WTC11 (cell line): ENCODE measurements at regions not wholly inside any gene's neighbourhood (a gene's known extent, or its start where the extent isn't known, plus 50 kb on each side); places are given as distances from the start of the nearest gene placed in this dataset.
A peak's percentile ranks its signal among the peaks of the same experiment; 100 is the strongest.

Experiments
- ATAC-seq: fragments of 200-7000 bp; cut with Tn5 transposase; 2 replicates; pipeline ENCODE4 v1.10.0; 2021; ENCODE audit warnings: mild to moderate bottlenecking, moderate library complexity
- CTCF ChIA-PET: fragments of 300-600 bp; sonication (Branson Sonifier 250); formaldehyde crosslinking; loops from one replicate; lab custom pipeline; 2021; ENCODE audit warnings: antibody characterized with exemption; lab: Charles Lee
- POLR2A ChIA-PET: fragments of 350-600 bp; sonication (Branson Sonifier 250); formaldehyde crosslinking; loops from one replicate; lab custom pipeline; 2021; ENCODE audit warnings: antibody characterized with exemption; lab: Charles Lee
- DNase-seq: peaks from one replicate; pipeline ENCODE4 v3.0.0; 2021; ENCODE audit warnings: low spot score
- H3K27ac Mint-ChIP-seq: 2 replicates; pipeline ENCODE4 v1.8.0; 2021; ENCODE audit warnings: mixed read lengths
- H3K27me3 Mint-ChIP-seq: 2 replicates; pipeline ENCODE4 v1.8.0; 2021; ENCODE audit warnings: low read depth, mild to moderate bottlenecking, moderate library complexity, mixed read lengths
- H3K36me3 Mint-ChIP-seq: 2 replicates; pipeline ENCODE4 v1.8.0; 2021; ENCODE audit warnings: mixed read lengths
- H3K4me1 Mint-ChIP-seq: 2 replicates; pipeline ENCODE4 v1.8.0; 2022; ENCODE audit warnings: mixed read lengths
- H3K4me3 Mint-ChIP-seq: 2 replicates; pipeline ENCODE4 v1.8.0; 2021; ENCODE audit warnings: mild to moderate bottlenecking, moderate library complexity, mixed read lengths
- H3K9me3 Mint-ChIP-seq: 2 replicates; pipeline ENCODE4 v1.8.0; 2021; ENCODE audit warnings: mixed read lengths
- AR ChIP-seq: fragments of 250-450 bp; sonication (Bioruptor Pico); IDR thresholded peaks from 2 replicates; pipeline ENCODE4 v1.9.0; 2021; ENCODE audit warnings: mild to moderate bottlenecking
- ATF3 ChIP-seq: sonication (generic); formaldehyde crosslinking; conservative IDR thresholded peaks from 2 replicates; pipeline ENCODE4 v1.8.1; 2022; ENCODE audit warnings: mild to moderate bottlenecking, missing genetic modification reagents
- CBFB ChIP-seq: sonication (generic); formaldehyde crosslinking; IDR thresholded peaks from 2 replicates; pipeline ENCODE4 v1.8.1; 2022; ENCODE audit warnings: mild to moderate bottlenecking, low read depth, missing genetic modification reagents
- CDX4 ChIP-seq: fragments of 250-450 bp; sonication (Bioruptor Pico); IDR thresholded peaks from 2 replicates; pipeline ENCODE4 v1.9.0; 2021; ENCODE audit warnings: moderate library complexity, mild to moderate bottlenecking, inconsistent platforms, borderline replicate concordance
- CREM ChIP-seq: sonication (generic); formaldehyde crosslinking; IDR thresholded peaks from 2 replicates; pipeline ENCODE4 v1.8.1; 2022; ENCODE audit warnings: mild to moderate bottlenecking, missing genetic modification reagents, moderate library complexity
- E2F4 ChIP-seq: sonication (generic); formaldehyde crosslinking; IDR thresholded peaks from 2 replicates; pipeline ENCODE4 v1.8.1; 2022; ENCODE audit warnings: low read depth, mild to moderate bottlenecking, moderate library complexity, missing genetic modification reagents, borderline replicate concordance
- ESRRA ChIP-seq: sonication (generic); formaldehyde crosslinking; IDR thresholded peaks from 2 replicates; pipeline ENCODE4 v1.8.1; 2022; ENCODE audit warnings: mild to moderate bottlenecking, missing genetic modification reagents, borderline replicate concordance
- GABPB1 ChIP-seq: sonication (generic); formaldehyde crosslinking; IDR thresholded peaks from 2 replicates; pipeline ENCODE4 v1.8.1; 2023; ENCODE audit warnings: mild to moderate bottlenecking, missing genetic modification reagents
- HMGXB4 ChIP-seq: sonication (generic); formaldehyde crosslinking; IDR thresholded peaks from 2 replicates; pipeline ENCODE4 v1.8.1; 2023; ENCODE audit warnings: mild to moderate bottlenecking, moderate library complexity, missing genetic modification reagents
- NR1H2 ChIP-seq: sonication (generic); formaldehyde crosslinking; IDR thresholded peaks from 2 replicates; pipeline ENCODE4 v1.9.0; 2021; ENCODE audit warnings: mild to moderate bottlenecking, moderate library complexity, missing genetic modification reagents
- PRDM15 ChIP-seq: sonication (generic); formaldehyde crosslinking; IDR thresholded peaks from 2 replicates; pipeline ENCODE4 v1.8.0; 2022; ENCODE audit warnings: missing genetic modification reagents
- SMAD4 ChIP-seq: sonication (generic); formaldehyde crosslinking; IDR thresholded peaks from 2 replicates; pipeline ENCODE4 v1.8.0; 2022; ENCODE audit warnings: mild to moderate bottlenecking, missing genetic modification reagents
- STAT6 ChIP-seq: sonication (generic); formaldehyde crosslinking; conservative IDR thresholded peaks from 2 replicates; pipeline ENCODE4 v1.8.1; 2023; ENCODE audit warnings: mild to moderate bottlenecking, low read depth, missing genetic modification reagents, moderate library complexity
- TEAD1 ChIP-seq: sonication (generic); formaldehyde crosslinking; IDR thresholded peaks from 2 replicates; pipeline ENCODE4 v1.8.0; 2022; ENCODE audit warnings: mild to moderate bottlenecking, missing genetic modification reagents
- ZBTB21 ChIP-seq: sonication (generic); formaldehyde crosslinking; IDR thresholded peaks from 2 replicates; pipeline ENCODE4 v1.8.1; 2023; ENCODE audit warnings: mild to moderate bottlenecking, missing genetic modification reagents, borderline replicate concordance
- ZNF138 ChIP-seq: sonication (generic); formaldehyde crosslinking; conservative IDR thresholded peaks from 2 replicates; pipeline ENCODE4 v1.8.1; 2022; ENCODE audit warnings: mild to moderate bottlenecking, moderate library complexity, missing genetic modification reagents

GRCh38 chr1:181152892-181153633 is 64.6 kb downstream of the IER5 start:
- Mint-ChIP-seq H3K36me3 (peaks cover 3% of the 10 kb centered on the region; the same call in 1 of the 2 replicates), H3K27ac (0 out of 2 replicates have a peak overlapping the region, but pooled peaks have one; percentile 44), H3K4me3 (no peak overlapping the region), H3K4me1 (peaks cover 20% of the 10 kb centered on the region), H3K27me3 (no peaks in the 10 kb centered on the region; the same call in 1 of the 2 replicates), H3K9me3 (peaks cover 22% of the 10 kb centered on the region)
- CTCF ChIA-PET, result interaction anchor here (0.8 to 3.1 kb wide), 10 partner anchors 11 to 637 kb away, joined by 3 to 24 read pairs (median 6); no protein-coding TSS in a partner anchor
- DNase-seq (peak; percentile 34), ATAC-seq (peak; percentile 88)
- POLR2A ChIA-PET, result no interaction called here
- TF ChIP-seq ZBTB21 (CRISPR knock-in tag), result no peak
- TF ChIP-seq NR1H2 (CRISPR knock-in tag), result no peak
- TF ChIP-seq ZNF138 (CRISPR knock-in tag), result no peak
- TF ChIP-seq CDX4 (CRISPR knock-in tag), result no peak
- no peak for TF ChIP-seq E2F4 (CRISPR knock-in tag)
- no peak for TF ChIP-seq STAT6 (CRISPR knock-in tag)
- TF ChIP-seq CBFB (CRISPR knock-in tag), result no peak
- no peak for TF ChIP-seq SMAD4
- TF ChIP-seq ESRRA (CRISPR knock-in tag), result no peak
- no peak for TF ChIP-seq ATF3
- no peak for TF ChIP-seq CREM (CRISPR knock-in tag)
- no peak for TF ChIP-seq TEAD1 (CRISPR knock-in tag)
- no peak for TF ChIP-seq HMGXB4
- no peak for TF ChIP-seq AR (CRISPR knock-in tag)

- no peak for DNase-seq
- H3K4me3 Mint-ChIP-seq, result no peak overlapping the region
- H3K27me3 Mint-ChIP-seq, result no peaks in the 10 kb centered on the region; the same call in 1 of the 2 replicates
- peaks cover 22% of the 10 kb centered on the region for H3K9me3 Mint-ChIP-seq
- CTCF ChIA-PET, result interaction anchor here (1.0 to 3.1 kb wide), 8 partner anchors 11 to 638 kb away, joined by 3 to 24 read pairs (median 8); no protein-coding TSS in a partner anchor
- POLR2A ChIA-PET, result no interaction called here
- no peak for TF ChIP-seq PRDM15 (CRISPR knock-in tag)
- no peak for TF ChIP-seq GABPB1 (CRISPR knock-in tag)
- TF ChIP-seq ATF3, result no peak
- no peak for ATAC-seq
- no peak overlapping the region for H3K27ac Mint-ChIP-seq
- peaks cover 20% of the 10 kb centered on the region for H3K4me1 Mint-ChIP-seq
- H3K36me3 Mint-ChIP-seq, result peaks cover 3% of the 10 kb centered on the region; the same call in 1 of the 2 replicates
These were observed 65.1 kb downstream of the IER5 start for GRCh38 chr1:181153634-181153961.
